ENCODE measurements at regions not wholly inside any gene's neighbourhood (a gene's known extent, or its start where the extent isn't known, plus 50 kb on each side); places are given as distances from the start of the nearest gene placed in this dataset.

- TF ChIP-seq CTCF (conservative IDR thresholded peaks at IDR 0.05; ENCODE audit: low read depth, low read length) = no peak
- H3K4me3 ChIP-seq (ENCODE audit: low read depth, low read length) = no peak overlapping the region
- DNase-seq (ENCODE audit: low read depth) = no peak
Observed at GRCh38 chr14:100432652-100433427, 109.7 kb downstream of the SLC25A47 start.

- no peak for DNase-seq (ENCODE audit: low read depth)
- TF ChIP-seq CTCF (conservative IDR thresholded peaks at IDR 0.05; ENCODE audit: low read depth, low read length) = no peak
- no peak overlapping the region for H3K4me3 ChIP-seq (ENCODE audit: low read depth, low read length)
Observed at GRCh38 chr14:100433428-100433814, 110.3 kb downstream of the SLC25A47 start.

- no peak overlapping the region for H3K4me3 ChIP-seq (ENCODE audit: low read depth, low read length)
- no peak for DNase-seq (ENCODE audit: low read depth)
- no peak for TF ChIP-seq CTCF (conservative IDR thresholded peaks at IDR 0.05; ENCODE audit: low read depth, low read length)
Observed at GRCh38 chr14:100434033-100434601, 111.0 kb downstream of the SLC25A47 start.

GRCh38 chr14:100434911-100435438, 111.8 kb downstream of the SLC25A47 start:
- DNase-seq (ENCODE audit: low read depth) = no peak
- no peak overlapping the region for H3K4me3 ChIP-seq (ENCODE audit: low read depth, low read length)
- no peak for TF ChIP-seq CTCF (conservative IDR thresholded peaks at IDR 0.05; ENCODE audit: low read depth, low read length)

GRCh38 chr14:100435459-100435858, 112.3 kb downstream of the SLC25A47 start:
- DNase-seq (ENCODE audit: low read depth) = no peak
- TF ChIP-seq CTCF (conservative IDR thresholded peaks at IDR 0.05; ENCODE audit: low read depth, low read length) = no peak
- no peak overlapping the region for H3K4me3 ChIP-seq (ENCODE audit: low read depth, low read length)

GRCh38 chr14:100436745-100437406, 113.7 kb downstream of the SLC25A47 start:
- no peak for TF ChIP-seq CTCF (conservative IDR thresholded peaks at IDR 0.05; ENCODE audit: low read depth, low read length)
- DNase-seq (ENCODE audit: low read depth) = no peak
- no peak overlapping the region for H3K4me3 ChIP-seq (ENCODE audit: low read depth, low read length)

All from choroid plexus epithelial cell (primary cell).